Kidney (tissue), 13 donors: ENCODE measurements at regions not wholly inside any gene's neighbourhood (a gene's known extent, or its start where the extent isn't known, plus 50 kb on each side); places are given as distances from the start of the nearest gene placed in this dataset.

Experiments
- DNase-seq, 5 donors: peaks; one replicate each; pipeline ENCODE4 v3.0.0-alpha.2; 2013 to 2020
- FAIRE-seq: peaks from 2 replicates; lab custom pipeline; 2012; peaks lifted over from hg19 to GRCh38; lab: Jason Lieb, UNC
- H3K27ac ChIP-seq, 2 donors: one replicate each; pipeline ENCODE4 v1.7.0; 2013; ENCODE audit warnings: low read depth in 2 of 2, low read length in 2 of 2, inconsistent platforms in 1 of 2
- H3K27me3 ChIP-seq: one replicate; pipeline ENCODE4 v1.7.1; 2013; ENCODE audit warnings: low read length, inconsistent platforms; ENCODE audit not compliant: control insufficient read depth, insufficient read depth
- H3K36me3 ChIP-seq, 3 donors: one replicate each; pipeline versions ENCODE4 v1.7.0 to v1.7.1; 2013; ENCODE audit warnings: low read length in 3 of 3, control low read depth in 1 of 3, inconsistent platforms in 1 of 3; ENCODE audit not compliant: insufficient read depth in 3 of 3, control insufficient read depth in 2 of 3
- H3K4me1 ChIP-seq, 3 donors: one replicate each; pipeline versions ENCODE4 v1.7.0 to v1.7.1; 2013; ENCODE audit warnings: low read length in 3 of 3, inconsistent platforms in 1 of 3, low read depth in 1 of 3; ENCODE audit not compliant: control insufficient read depth in 2 of 3, insufficient read depth in 2 of 3
- H3K4me3 ChIP-seq, 3 donors: one replicate each; pipeline versions ENCODE4 v1.7.0 to v1.8.1; 2013; ENCODE audit warnings: low read length in 3 of 3, control low read depth in 1 of 3, inconsistent platforms in 1 of 3
- H3K9ac ChIP-seq, 3 donors: one replicate each; pipeline versions ENCODE4 v1.7.0 to v1.7.1; 2013; ENCODE audit warnings: low read length in 3 of 3, control low read depth in 1 of 3, inconsistent platforms in 1 of 3
- H3K9me3 ChIP-seq, 3 donors: one replicate each; pipeline versions ENCODE4 v1.7.0 to v1.7.1; 2013; ENCODE audit warnings: low read length in 3 of 3, control low read depth in 1 of 3, inconsistent platforms in 1 of 3; ENCODE audit not compliant: control insufficient read depth in 2 of 3, insufficient read depth in 1 of 3
- intact Hi-C: fragments of 100-400 bp; cut with DNase I; formaldehyde crosslinking; loops from one replicate; pipeline ENCODE4 v1.11.1; 2022
- TF ChIP-seq, protein P1 (sequence below): IDR thresholded peaks from 3 replicates; pipeline ENCODE4 v1.5.1; 2012; ENCODE audit warnings: mild to moderate bottlenecking, moderate library complexity, borderline replicate concordance; ENCODE audit not compliant: insufficient read depth; ENCODE audit errors: extremely low read depth
- donor health status: control.
- donor health status: control.
- donor health status: control.
- donor health status: control.
- donor health status: control.
- donor health status: DM: yes; HTN: yes; CAD: no.
- donor health status: Normal renal cell carcinoma (clear cell type).

DNA sequence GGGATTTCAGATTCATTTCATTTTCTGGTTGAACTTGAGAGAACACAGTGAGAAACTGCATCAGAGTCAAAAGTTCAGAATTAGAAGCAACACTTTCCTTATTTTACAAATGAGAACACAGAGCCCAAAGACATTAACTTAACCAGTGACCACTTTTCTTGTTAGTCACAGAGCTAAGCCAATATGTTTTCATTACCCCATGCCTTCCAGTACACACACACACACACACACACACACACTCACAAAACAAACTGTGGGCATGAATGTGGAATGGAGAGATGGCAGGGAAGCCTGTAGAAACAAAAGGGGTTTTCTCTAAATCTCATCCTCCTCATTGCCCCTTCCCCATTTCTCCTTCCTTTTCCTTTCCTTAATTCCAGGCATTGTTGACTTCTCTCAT is 267.4 kb upstream of the GADL1 start:
- Histone ChIP-seq H3K27ac (no peak overlapping the region), H3K4me1 (peaks cover 0 to 2% (median 0%) of the 10 kb centered on the region in 3 donors), H3K36me3 (no peaks in the 10 kb centered on the region), H3K9ac (no peak overlapping the region), H3K9me3 (no peaks in the 10 kb centered on the region), H3K27me3 (no peaks in the 10 kb centered on the region), H3K4me3 (no peak overlapping the region)
- FAIRE-seq, result no peak
- intact Hi-C loops, result no loop called here
- TF ChIP-seq, protein P1, sequence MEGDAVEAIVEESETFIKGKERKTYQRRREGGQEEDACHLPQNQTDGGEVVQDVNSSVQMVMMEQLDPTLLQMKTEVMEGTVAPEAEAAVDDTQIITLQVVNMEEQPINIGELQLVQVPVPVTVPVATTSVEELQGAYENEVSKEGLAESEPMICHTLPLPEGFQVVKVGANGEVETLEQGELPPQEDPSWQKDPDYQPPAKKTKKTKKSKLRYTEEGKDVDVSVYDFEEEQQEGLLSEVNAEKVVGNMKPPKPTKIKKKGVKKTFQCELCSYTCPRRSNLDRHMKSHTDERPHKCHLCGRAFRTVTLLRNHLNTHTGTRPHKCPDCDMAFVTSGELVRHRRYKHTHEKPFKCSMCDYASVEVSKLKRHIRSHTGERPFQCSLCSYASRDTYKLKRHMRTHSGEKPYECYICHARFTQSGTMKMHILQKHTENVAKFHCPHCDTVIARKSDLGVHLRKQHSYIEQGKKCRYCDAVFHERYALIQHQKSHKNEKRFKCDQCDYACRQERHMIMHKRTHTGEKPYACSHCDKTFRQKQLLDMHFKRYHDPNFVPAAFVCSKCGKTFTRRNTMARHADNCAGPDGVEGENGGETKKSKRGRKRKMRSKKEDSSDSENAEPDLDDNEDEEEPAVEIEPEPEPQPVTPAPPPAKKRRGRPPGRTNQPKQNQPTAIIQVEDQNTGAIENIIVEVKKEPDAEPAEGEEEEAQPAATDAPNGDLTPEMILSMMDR, result no peak
- DNase-seq, result no peak

DNA sequence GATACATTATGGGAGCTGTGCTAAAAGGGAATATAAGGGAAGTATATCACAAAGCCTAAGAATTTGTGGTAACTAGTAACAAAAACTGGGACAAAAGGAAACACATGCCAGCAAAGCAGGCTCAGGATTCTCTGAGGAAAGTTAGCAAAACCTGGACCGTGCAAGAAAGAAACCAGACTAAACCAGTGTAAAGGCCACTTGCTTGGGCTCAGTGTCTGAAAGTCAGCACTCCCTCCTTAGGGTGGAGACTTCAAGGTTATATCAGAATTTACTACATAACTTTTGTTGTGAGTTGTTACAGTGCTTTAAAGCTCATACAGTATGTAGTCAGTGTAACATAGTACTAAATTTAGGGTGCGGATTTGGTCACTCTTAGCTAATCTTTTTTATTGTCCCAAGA is 269.9 kb upstream of the GADL1 start:
- FAIRE-seq (no peak), DNase-seq (peak in 1 of 5 donors; percentile 31)
- H3K36me3 ChIP-seq, result no peaks in the 10 kb centered on the region
- no peak overlapping the region for H3K4me3 ChIP-seq
- no peaks in the 10 kb centered on the region for H3K27me3 ChIP-seq
- H3K4me1 ChIP-seq, result peaks cover 0 to 2% (median 0%) of the 10 kb centered on the region in 3 donors
- no peaks in the 10 kb centered on the region for H3K9me3 ChIP-seq
- no peak overlapping the region for H3K27ac ChIP-seq
- no peak overlapping the region for H3K9ac ChIP-seq
- TF ChIP-seq, protein P1, result no peak
- intact Hi-C loops, result no loop called here

DNA sequence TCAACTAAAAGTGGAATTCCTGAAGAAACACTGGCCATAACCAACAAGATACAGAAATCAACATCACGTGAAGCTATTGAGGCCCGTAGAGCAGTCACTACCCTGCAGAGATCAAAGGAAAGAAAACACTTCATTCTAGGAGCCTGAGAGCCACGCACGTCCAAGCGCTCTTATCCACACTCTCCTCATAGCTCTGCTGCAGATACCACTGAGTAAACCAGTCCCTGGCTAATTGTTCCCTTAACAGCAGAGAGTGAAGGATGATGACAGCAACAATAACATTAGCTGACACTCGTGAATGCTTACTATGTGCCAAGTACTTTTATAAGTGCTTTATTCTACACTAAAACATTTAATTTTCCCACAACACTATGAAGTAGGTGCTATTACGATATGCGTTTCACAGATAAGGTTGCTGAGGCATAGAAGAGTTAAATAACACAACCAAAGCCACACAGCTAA is 271.0 kb upstream of the GADL1 start:
- no peaks in the 10 kb centered on the region for H3K9me3 ChIP-seq
- no peaks in the 10 kb centered on the region for H3K36me3 ChIP-seq
- intact Hi-C loops, result no loop called here
- DNase-seq (peak in 2 of 5 donors; percentile 43 to 44), FAIRE-seq (no peak)
- TF ChIP-seq, protein P1, result no peak
- no peak overlapping the region for H3K4me3 ChIP-seq
- H3K27me3 ChIP-seq, result no peaks in the 10 kb centered on the region
- H3K4me1 ChIP-seq, result peaks cover 0 to 2% (median 0%) of the 10 kb centered on the region in 3 donors
- no peak overlapping the region for H3K9ac ChIP-seq
- no peak overlapping the region for H3K27ac ChIP-seq
